ENCODE measurements at regions not wholly inside any gene's neighbourhood (a gene's known extent, or its start where the extent isn't known, plus 50 kb on each side); places are given as distances from the start of the nearest gene placed in this dataset.

GRCh38 chr21:32183396-32183795, 95.5 kb downstream of the MIS18A start:
- DNase-seq (no peak), ATAC-seq (no peak)

GRCh38 chr21:32182449-32182848, 96.4 kb downstream of the MIS18A start:
- ATAC-seq: no peak
- no peak for DNase-seq

GRCh38 chr21:32181457-32181856, 97.4 kb downstream of the MIS18A start:
- no peak for ATAC-seq
- DNase-seq: no peak

GRCh38 chr21:32174819-32175218, 104.0 kb downstream of the MIS18A start:
- DNase-seq (no peak), ATAC-seq (no peak)

GRCh38 chr21:32173121-32173724, 105.6 kb downstream of the MIS18A start:
- DNase-seq: no peak

GRCh38 chr21:32172106-32172505, 106.7 kb downstream of the MIS18A start:
- ATAC-seq (no peak), DNase-seq (no peak)

More at GRCh38 chr21:32173121-32173724, 105.6 kb downstream of the MIS18A start:
- ATAC-seq: no peak

GRCh38 chr21:32167513-32167912, 111.3 kb downstream of the MIS18A start:
- no peak for DNase-seq
- no peak for ATAC-seq

GRCh38 chr21:32163386-32163785, 115.5 kb downstream of the MIS18A start:
- ATAC-seq (no peak), DNase-seq (no peak)

- no peak for DNase-seq
- no peak for ATAC-seq
Observed at GRCh38 chr21:32162727-32163320, 116.0 kb downstream of the MIS18A start.

GRCh38 chr21:32155226-32155625, 123.6 kb downstream of the MIS18A start:
- DNase-seq (no peak), ATAC-seq (no peak)

- DNase-seq (no peak), ATAC-seq (no peak)
Observed at GRCh38 chr21:32147041-32147440, 131.8 kb downstream of the MIS18A start.

- ATAC-seq: no peak
Observed at GRCh38 chr21:32144851-32145250, 134.0 kb downstream of the MIS18A start.

GRCh38 chr21:32143241-32143939, 135.5 kb downstream of the MIS18A start:
- DNase-seq (no peak), ATAC-seq (no peak)

More at GRCh38 chr21:32144851-32145250, 134.0 kb downstream of the MIS18A start:
- DNase-seq: no peak

- no peak for ATAC-seq
- DNase-seq: no peak
Observed at GRCh38 chr21:32141318-32141633, 137.6 kb downstream of the MIS18A start.

GRCh38 chr21:32140604-32141317, 138.1 kb downstream of the MIS18A start:
- ATAC-seq (no peak), DNase-seq (no peak)

- ATAC-seq: no peak
- DNase-seq: no peak
Observed at GRCh38 chr21:32140151-32140550, 138.7 kb downstream of the MIS18A start.

- ATAC-seq (no peak), DNase-seq (no peak)
Observed at GRCh38 chr21:32138658-32139057, 140.2 kb downstream of the MIS18A start.

GRCh38 chr21:32137931-32138330, 140.9 kb downstream of the MIS18A start:
- ATAC-seq (no peak), DNase-seq (no peak)

GRCh38 chr21:32137266-32137665, 141.6 kb downstream of the MIS18A start:
- DNase-seq (no peak), ATAC-seq (no peak)

GRCh38 chr21:32136546-32136945, 142.3 kb downstream of the MIS18A start:
- DNase-seq: no peak
- ATAC-seq: no peak

GRCh38 chr21:32135401-32136363, 143.2 kb downstream of the MIS18A start:
- DNase-seq: no peak
- ATAC-seq: no peak
